Iris pigment epithelial cell (primary cell): ENCODE measurements at regions not wholly inside any gene's neighbourhood (a gene's known extent, or its start where the extent isn't known, plus 50 kb on each side); places are given as distances from the start of the nearest gene placed in this dataset.

Experiments used
- DNase-seq: peaks from one replicate; pipeline ENCODE4 v3.0.0-alpha.2; 2011; ENCODE audit warnings: low read depth

- no peak for DNase-seq
Observed at GRCh38 chr4:140316799-140317198, 56.6 kb upstream of the SCOC start.

- DNase-seq, result no peak
Observed at GRCh38 chr4:140315970-140316369, 57.5 kb upstream of the SCOC start.

GRCh38 chr4:140315438-140315837 is 58.0 kb upstream of the SCOC start:
- no peak for DNase-seq

- no peak for DNase-seq
Observed at GRCh38 chr4:140315019-140315418, 58.4 kb upstream of the SCOC start.

- DNase-seq, result no peak
Observed at GRCh38 chr4:140312100-140312499, 61.3 kb upstream of the SCOC start.

- no peak for DNase-seq
Observed at GRCh38 chr4:140311257-140311835, 62.1 kb upstream of the SCOC start.

GRCh38 chr4:140309124-140309870 is 64.1 kb upstream of the SCOC start:
- DNase-seq, result peak; percentile 59

GRCh38 chr4:140308366-140309123 is 64.9 kb upstream of the SCOC start:
- peak; percentile 68 for DNase-seq

GRCh38 chr4:140305053-140305452 is 68.4 kb upstream of the SCOC start:
- no peak for DNase-seq

- DNase-seq, result no peak
Observed at GRCh38 chr4:140304346-140304745, 69.1 kb upstream of the SCOC start.

- DNase-seq, result no peak
Observed at GRCh38 chr4:140302151-140302859, 71.1 kb upstream of the SCOC start.

GRCh38 chr4:140300271-140300970 is 73.0 kb upstream of the SCOC start:
- peak; percentile 71 for DNase-seq

GRCh38 chr4:140298001-140298400 is 75.4 kb upstream of the SCOC start:
- no peak for DNase-seq

GRCh38 chr4:140297221-140297570 is 76.2 kb upstream of the SCOC start:
- DNase-seq, result peak; percentile 22

GRCh38 chr4:140296335-140297220 is 76.9 kb upstream of the SCOC start:
- peak; percentile 88 for DNase-seq

- DNase-seq, result no peak
Observed at GRCh38 chr4:140293979-140294378, 79.5 kb upstream of the SCOC start.

- DNase-seq, result no peak
Observed at GRCh38 chr4:140291259-140291658, 82.2 kb upstream of the SCOC start.

- no peak for DNase-seq
Observed at GRCh38 chr4:140289486-140289885, 84.0 kb upstream of the SCOC start.

- no peak for DNase-seq
Observed at GRCh38 chr4:140286456-140286855, 87.0 kb upstream of the SCOC start.

- no peak for DNase-seq
Observed at GRCh38 chr4:140284456-140284855, 89.0 kb upstream of the SCOC start.
